ENCODE measurements at regions not wholly inside any gene's neighbourhood (a gene's known extent, or its start where the extent isn't known, plus 50 kb on each side); places are given as distances from the start of the nearest gene placed in this dataset.

DNA sequence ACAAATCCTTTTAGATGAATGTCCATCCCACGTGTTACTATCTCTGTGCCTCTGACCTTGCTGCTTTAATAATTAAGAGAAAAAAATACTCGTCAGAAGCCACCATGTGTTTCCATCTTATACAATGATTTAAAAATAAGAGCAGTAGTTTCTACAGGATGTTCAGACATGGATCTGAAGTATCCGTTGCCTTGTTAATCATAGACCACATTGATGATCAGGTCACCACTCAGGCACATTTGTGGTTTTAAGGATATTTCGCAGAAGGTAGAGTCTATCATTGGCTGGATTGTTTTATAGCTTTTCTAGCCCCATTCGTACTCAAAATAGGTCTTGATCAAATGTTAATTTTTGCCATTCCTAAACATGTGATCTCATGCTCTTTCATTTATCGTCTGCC lies 710.0 kb upstream of the ARGLU1 start:
- ATAC-seq = no peak

DNA sequence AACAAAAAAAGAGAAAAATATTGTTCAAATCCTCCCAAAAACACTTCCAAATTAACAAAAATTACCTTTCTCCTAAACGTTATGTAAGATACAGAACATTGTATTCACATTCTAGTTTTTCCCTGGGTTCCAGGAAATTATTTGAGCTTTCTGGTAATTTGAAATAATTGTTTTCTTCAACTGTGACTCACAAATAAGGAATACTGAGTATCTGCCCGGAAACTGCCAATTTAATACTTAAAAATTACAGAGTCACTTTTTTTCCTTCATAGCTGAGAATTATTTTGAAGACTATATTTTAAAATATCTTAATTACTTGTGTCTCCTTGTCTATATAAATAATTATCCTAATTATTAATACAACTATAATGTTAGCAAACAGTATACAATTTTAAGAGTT lies 709.0 kb upstream of the ARGLU1 start:
- peak; percentile 51 for ATAC-seq
- TF ChIP-seq ZFP3 (CRISPR knock-in tag; IDR thresholded peaks at IDR 0.05) (no peak), ZNF565 (CRISPR knock-in tag; conservative IDR thresholded peaks at IDR 0.05; ENCODE audit: low read depth) (no peak), ESRRG (CRISPR knock-in tag; IDR thresholded peaks at IDR 0.05) (no peak), TOX (CRISPR knock-in tag; IDR thresholded peaks at IDR 0.05; ENCODE audit: borderline replicate concordance) (no peak), PPARA (CRISPR knock-in tag; IDR thresholded peaks at IDR 0.05; ENCODE audit: borderline replicate concordance) (no peak), CSDC2 (CRISPR knock-in tag; IDR thresholded peaks at IDR 0.05) (no peak), TCF4 (CRISPR knock-in tag; IDR thresholded peaks at IDR 0.05; ENCODE audit: borderline replicate concordance) (no peak), ZNF8 (CRISPR knock-in tag; IDR thresholded peaks at IDR 0.05) (no peak), ARNTL (CRISPR knock-in tag; IDR thresholded peaks at IDR 0.05; ENCODE audit: borderline replicate concordance, low read depth) (no peak)

More for the DNA sequence above, 710.0 kb upstream of the ARGLU1 start:
- TF ChIP-seq, protein P1, sequence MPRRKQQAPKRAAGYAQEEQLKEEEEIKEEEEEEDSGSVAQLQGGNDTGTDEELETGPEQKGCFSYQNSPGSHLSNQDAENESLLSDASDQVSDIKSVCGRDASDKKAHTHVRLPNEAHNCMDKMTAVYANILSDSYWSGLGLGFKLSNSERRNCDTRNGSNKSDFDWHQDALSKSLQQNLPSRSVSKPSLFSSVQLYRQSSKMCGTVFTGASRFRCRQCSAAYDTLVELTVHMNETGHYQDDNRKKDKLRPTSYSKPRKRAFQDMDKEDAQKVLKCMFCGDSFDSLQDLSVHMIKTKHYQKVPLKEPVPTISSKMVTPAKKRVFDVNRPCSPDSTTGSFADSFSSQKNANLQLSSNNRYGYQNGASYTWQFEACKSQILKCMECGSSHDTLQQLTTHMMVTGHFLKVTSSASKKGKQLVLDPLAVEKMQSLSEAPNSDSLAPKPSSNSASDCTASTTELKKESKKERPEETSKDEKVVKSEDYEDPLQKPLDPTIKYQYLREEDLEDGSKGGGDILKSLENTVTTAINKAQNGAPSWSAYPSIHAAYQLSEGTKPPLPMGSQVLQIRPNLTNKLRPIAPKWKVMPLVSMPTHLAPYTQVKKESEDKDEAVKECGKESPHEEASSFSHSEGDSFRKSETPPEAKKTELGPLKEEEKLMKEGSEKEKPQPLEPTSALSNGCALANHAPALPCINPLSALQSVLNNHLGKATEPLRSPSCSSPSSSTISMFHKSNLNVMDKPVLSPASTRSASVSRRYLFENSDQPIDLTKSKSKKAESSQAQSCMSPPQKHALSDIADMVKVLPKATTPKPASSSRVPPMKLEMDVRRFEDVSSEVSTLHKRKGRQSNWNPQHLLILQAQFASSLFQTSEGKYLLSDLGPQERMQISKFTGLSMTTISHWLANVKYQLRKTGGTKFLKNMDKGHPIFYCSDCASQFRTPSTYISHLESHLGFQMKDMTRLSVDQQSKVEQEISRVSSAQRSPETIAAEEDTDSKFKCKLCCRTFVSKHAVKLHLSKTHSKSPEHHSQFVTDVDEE (CRISPR knock-in tag; IDR thresholded peaks at IDR 0.05) = no peak
- TF ChIP-seq, protein P2, sequence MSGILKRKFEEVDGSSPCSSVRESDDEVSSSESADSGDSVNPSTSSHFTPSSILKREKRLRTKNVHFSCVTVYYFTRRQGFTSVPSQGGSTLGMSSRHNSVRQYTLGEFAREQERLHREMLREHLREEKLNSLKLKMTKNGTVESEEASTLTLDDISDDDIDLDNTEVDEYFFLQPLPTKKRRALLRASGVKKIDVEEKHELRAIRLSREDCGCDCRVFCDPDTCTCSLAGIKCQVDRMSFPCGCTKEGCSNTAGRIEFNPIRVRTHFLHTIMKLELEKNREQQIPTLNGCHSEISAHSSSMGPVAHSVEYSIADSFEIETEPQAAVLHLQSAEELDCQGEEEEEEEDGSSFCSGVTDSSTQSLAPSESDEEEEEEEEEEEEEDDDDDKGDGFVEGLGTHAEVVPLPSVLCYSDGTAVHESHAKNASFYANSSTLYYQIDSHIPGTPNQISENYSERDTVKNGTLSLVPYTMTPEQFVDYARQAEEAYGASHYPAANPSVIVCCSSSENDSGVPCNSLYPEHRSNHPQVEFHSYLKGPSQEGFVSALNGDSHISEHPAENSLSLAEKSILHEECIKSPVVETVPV (CRISPR knock-in tag; IDR thresholded peaks at IDR 0.05) = no peak
- no peak for TF ChIP-seq SNAI2 (CRISPR knock-in tag; IDR thresholded peaks at IDR 0.05)
- no peak for TF ChIP-seq ZFP30 (CRISPR knock-in tag; IDR thresholded peaks at IDR 0.05)
- no peak for TF ChIP-seq ZNF8 (CRISPR knock-in tag; IDR thresholded peaks at IDR 0.05)
- TF ChIP-seq PPARA (CRISPR knock-in tag; IDR thresholded peaks at IDR 0.05; ENCODE audit: borderline replicate concordance) = no peak
- no peak for TF ChIP-seq CSDC2 (CRISPR knock-in tag; IDR thresholded peaks at IDR 0.05)
- TF ChIP-seq, protein P3, sequence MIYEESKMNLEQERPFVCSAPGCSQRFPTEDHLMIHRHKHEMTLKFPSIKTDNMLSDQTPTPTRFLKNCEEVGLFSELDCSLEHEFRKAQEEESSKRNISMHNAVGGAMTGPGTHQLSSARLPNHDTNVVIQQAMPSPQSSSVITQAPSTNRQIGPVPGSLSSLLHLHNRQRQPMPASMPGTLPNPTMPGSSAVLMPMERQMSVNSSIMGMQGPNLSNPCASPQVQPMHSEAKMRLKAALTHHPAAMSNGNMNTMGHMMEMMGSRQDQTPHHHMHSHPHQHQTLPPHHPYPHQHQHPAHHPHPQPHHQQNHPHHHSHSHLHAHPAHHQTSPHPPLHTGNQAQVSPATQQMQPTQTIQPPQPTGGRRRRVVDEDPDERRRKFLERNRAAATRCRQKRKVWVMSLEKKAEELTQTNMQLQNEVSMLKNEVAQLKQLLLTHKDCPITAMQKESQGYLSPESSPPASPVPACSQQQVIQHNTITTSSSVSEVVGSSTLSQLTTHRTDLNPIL (CRISPR knock-in tag; IDR thresholded peaks at IDR 0.05; ENCODE audit: low read depth) = no peak
- TF ChIP-seq, protein P4, sequence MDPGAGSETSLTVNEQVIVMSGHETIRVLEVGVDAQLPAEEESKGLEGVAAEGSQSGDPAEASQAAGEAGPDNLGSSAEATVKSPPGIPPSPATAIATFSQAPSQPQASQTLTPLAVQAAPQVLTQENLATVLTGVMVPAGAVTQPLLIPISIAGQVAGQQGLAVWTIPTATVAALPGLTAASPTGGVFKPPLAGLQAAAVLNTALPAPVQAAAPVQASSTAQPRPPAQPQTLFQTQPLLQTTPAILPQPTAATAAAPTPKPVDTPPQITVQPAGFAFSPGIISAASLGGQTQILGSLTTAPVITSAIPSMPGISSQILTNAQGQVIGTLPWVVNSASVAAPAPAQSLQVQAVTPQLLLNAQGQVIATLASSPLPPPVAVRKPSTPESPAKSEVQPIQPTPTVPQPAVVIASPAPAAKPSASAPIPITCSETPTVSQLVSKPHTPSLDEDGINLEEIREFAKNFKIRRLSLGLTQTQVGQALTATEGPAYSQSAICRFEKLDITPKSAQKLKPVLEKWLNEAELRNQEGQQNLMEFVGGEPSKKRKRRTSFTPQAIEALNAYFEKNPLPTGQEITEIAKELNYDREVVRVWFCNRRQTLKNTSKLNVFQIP (CRISPR knock-in tag; IDR thresholded peaks at IDR 0.05; ENCODE audit: borderline replicate concordance, low read depth) = no peak
- TF ChIP-seq ESRRG (CRISPR knock-in tag; IDR thresholded peaks at IDR 0.05) = no peak
- no peak for TF ChIP-seq TCF4 (CRISPR knock-in tag; IDR thresholded peaks at IDR 0.05; ENCODE audit: borderline replicate concordance)
- no peak for TF ChIP-seq ARNTL (CRISPR knock-in tag; IDR thresholded peaks at IDR 0.05; ENCODE audit: borderline replicate concordance, low read depth)
- TF ChIP-seq BACH2 (CRISPR knock-in tag; IDR thresholded peaks at IDR 0.05; ENCODE audit: borderline replicate concordance) = no peak
- TF ChIP-seq, protein P5, sequence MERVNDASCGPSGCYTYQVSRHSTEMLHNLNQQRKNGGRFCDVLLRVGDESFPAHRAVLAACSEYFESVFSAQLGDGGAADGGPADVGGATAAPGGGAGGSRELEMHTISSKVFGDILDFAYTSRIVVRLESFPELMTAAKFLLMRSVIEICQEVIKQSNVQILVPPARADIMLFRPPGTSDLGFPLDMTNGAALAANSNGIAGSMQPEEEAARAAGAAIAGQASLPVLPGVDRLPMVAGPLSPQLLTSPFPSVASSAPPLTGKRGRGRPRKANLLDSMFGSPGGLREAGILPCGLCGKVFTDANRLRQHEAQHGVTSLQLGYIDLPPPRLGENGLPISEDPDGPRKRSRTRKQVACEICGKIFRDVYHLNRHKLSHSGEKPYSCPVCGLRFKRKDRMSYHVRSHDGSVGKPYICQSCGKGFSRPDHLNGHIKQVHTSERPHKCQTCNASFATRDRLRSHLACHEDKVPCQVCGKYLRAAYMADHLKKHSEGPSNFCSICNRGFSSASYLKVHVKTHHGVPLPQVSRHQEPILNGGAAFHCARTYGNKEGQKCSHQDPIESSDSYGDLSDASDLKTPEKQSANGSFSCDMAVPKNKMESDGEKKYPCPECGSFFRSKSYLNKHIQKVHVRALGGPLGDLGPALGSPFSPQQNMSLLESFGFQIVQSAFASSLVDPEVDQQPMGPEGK (CRISPR knock-in tag; IDR thresholded peaks at IDR 0.05; ENCODE audit: borderline replicate concordance) = no peak
- TF ChIP-seq ZFP3 (CRISPR knock-in tag; IDR thresholded peaks at IDR 0.05) = no peak
- TF ChIP-seq ZC3H10 (CRISPR knock-in tag; IDR thresholded peaks at IDR 0.05) = no peak
- no peak for TF ChIP-seq ZNF565 (CRISPR knock-in tag; conservative IDR thresholded peaks at IDR 0.05; ENCODE audit: low read depth)
- TF ChIP-seq ZNF70 (CRISPR knock-in tag; IDR thresholded peaks at IDR 0.05) = no peak
- TF ChIP-seq GLIS3 (CRISPR knock-in tag; IDR thresholded peaks at IDR 0.05) = no peak
